ENCODE measurements at regions not wholly inside any gene's neighbourhood (a gene's known extent, or its start where the extent isn't known, plus 50 kb on each side); places are given as distances from the start of the nearest gene placed in this dataset.

DNA sequence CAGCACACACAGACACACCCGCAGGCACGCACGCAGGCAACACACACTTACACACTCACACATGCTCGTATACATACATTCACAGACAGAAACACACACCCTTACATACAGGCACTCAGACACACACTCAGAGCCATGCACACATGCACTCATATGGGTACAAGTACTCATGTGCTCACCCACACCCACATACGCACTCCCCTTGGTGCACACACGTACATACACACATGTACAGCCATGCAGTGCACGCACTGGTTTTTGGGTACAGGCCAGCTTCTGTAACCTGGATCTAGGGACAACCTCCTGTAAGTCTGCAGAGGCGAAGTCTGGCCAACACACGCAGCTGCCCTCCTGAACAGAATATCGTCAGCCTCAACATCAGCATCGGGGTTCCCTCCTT is 221.3 kb upstream of the RTL1 start:
- TF ChIP-seq, protein P1, sequence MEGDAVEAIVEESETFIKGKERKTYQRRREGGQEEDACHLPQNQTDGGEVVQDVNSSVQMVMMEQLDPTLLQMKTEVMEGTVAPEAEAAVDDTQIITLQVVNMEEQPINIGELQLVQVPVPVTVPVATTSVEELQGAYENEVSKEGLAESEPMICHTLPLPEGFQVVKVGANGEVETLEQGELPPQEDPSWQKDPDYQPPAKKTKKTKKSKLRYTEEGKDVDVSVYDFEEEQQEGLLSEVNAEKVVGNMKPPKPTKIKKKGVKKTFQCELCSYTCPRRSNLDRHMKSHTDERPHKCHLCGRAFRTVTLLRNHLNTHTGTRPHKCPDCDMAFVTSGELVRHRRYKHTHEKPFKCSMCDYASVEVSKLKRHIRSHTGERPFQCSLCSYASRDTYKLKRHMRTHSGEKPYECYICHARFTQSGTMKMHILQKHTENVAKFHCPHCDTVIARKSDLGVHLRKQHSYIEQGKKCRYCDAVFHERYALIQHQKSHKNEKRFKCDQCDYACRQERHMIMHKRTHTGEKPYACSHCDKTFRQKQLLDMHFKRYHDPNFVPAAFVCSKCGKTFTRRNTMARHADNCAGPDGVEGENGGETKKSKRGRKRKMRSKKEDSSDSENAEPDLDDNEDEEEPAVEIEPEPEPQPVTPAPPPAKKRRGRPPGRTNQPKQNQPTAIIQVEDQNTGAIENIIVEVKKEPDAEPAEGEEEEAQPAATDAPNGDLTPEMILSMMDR (IDR thresholded peaks at IDR 0.05): no peak
- no peak for TF ChIP-seq POLR2A (IDR thresholded peaks at IDR 0.05)

All from vagina (tissue), 2 donors.